ENCODE measurements at regions not wholly inside any gene's neighbourhood (a gene's known extent, or its start where the extent isn't known, plus 50 kb on each side); places are given as distances from the start of the nearest gene placed in this dataset.
A peak's percentile ranks its signal among the peaks of the same experiment; 100 is the strongest.

GRCh38 chr6:66735106-66735890 lies 1028.3 kb upstream of the EYS start:
- TF ChIP-seq TAF1 (IDR thresholded peaks at IDR 0.05; ENCODE audit: borderline replicate concordance, insufficient read depth, low read length) (0 out of 2 replicates have a peak, but pooled peaks have one; percentile 35), SIN3A (IDR thresholded peaks at IDR 0.05; ENCODE audit: borderline replicate concordance, insufficient read depth, low read length) (no peak), POLR2AphosphoS5 (IDR thresholded peaks at IDR 0.05; ENCODE audit: low read depth, low read length) (no peak)

GRCh38 chr6:66731310-66731709 lies 1024.3 kb upstream of the EYS start:
- TF ChIP-seq, protein P1, sequence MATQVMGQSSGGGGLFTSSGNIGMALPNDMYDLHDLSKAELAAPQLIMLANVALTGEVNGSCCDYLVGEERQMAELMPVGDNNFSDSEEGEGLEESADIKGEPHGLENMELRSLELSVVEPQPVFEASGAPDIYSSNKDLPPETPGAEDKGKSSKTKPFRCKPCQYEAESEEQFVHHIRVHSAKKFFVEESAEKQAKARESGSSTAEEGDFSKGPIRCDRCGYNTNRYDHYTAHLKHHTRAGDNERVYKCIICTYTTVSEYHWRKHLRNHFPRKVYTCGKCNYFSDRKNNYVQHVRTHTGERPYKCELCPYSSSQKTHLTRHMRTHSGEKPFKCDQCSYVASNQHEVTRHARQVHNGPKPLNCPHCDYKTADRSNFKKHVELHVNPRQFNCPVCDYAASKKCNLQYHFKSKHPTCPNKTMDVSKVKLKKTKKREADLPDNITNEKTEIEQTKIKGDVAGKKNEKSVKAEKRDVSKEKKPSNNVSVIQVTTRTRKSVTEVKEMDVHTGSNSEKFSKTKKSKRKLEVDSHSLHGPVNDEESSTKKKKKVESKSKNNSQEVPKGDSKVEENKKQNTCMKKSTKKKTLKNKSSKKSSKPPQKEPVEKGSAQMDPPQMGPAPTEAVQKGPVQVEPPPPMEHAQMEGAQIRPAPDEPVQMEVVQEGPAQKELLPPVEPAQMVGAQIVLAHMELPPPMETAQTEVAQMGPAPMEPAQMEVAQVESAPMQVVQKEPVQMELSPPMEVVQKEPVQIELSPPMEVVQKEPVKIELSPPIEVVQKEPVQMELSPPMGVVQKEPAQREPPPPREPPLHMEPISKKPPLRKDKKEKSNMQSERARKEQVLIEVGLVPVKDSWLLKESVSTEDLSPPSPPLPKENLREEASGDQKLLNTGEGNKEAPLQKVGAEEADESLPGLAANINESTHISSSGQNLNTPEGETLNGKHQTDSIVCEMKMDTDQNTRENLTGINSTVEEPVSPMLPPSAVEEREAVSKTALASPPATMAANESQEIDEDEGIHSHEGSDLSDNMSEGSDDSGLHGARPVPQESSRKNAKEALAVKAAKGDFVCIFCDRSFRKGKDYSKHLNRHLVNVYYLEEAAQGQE (IDR thresholded peaks at IDR 0.05; ENCODE audit: insufficient read depth in 1 of 2, low read depth in 2 of 2, low read length in 2 of 2): no peak
- TF ChIP-seq FOXP2 (optimal IDR thresholded peaks at IDR 0.05; ENCODE audit: borderline replicate concordance, extremely low read depth, extremely low read length, insufficient read depth) (no peak), POLR2AphosphoS5 (IDR thresholded peaks at IDR 0.05; ENCODE audit: low read depth, low read length) (no peak), SIN3A (IDR thresholded peaks at IDR 0.05; ENCODE audit: borderline replicate concordance, insufficient read depth, low read length) (no peak)

DNA sequence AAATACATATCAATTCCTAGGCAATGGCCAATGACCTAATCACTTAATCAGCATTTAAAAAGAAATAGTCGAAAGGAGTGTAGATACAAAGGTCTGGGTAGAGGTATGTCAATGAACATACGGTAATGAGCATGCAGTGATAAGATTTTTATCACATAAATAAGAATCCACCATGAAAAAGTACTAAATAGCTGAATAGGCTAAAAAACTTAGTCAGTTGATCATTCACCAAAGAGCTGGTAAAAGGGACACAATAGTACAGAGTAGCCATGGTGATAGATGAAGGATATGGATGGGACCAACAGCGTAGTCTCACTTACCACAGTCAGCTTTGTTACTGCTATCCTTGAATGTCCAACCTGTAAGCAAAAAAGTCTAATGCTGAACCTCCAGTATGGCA lies 1018.6 kb upstream of the EYS start:
- no peak for TF ChIP-seq POLR2AphosphoS5 (IDR thresholded peaks at IDR 0.05; ENCODE audit: low read depth, low read length)
- TF ChIP-seq TAF1 (IDR thresholded peaks at IDR 0.05; ENCODE audit: borderline replicate concordance, insufficient read depth, low read length): no peak
- TF ChIP-seq, protein P1 (IDR thresholded peaks at IDR 0.05; ENCODE audit: insufficient read depth in 1 of 2, low read depth in 2 of 2, low read length in 2 of 2): no peak
- TF ChIP-seq FOXP2 (optimal IDR thresholded peaks at IDR 0.05; ENCODE audit: borderline replicate concordance, extremely low read depth, extremely low read length, insufficient read depth): no peak
- TF ChIP-seq SIN3A (IDR thresholded peaks at IDR 0.05; ENCODE audit: borderline replicate concordance, insufficient read depth, low read length): no peak

- TF ChIP-seq POLR2AphosphoS5 (IDR thresholded peaks at IDR 0.05; ENCODE audit: low read depth, low read length): no peak
- TF ChIP-seq, protein P1 (IDR thresholded peaks at IDR 0.05; ENCODE audit: insufficient read depth in 1 of 2, low read depth in 2 of 2, low read length in 2 of 2): no peak
- no peak for TF ChIP-seq TAF1 (IDR thresholded peaks at IDR 0.05; ENCODE audit: borderline replicate concordance, insufficient read depth, low read length)
- no peak for TF ChIP-seq FOXP2 (optimal IDR thresholded peaks at IDR 0.05; ENCODE audit: borderline replicate concordance, extremely low read depth, extremely low read length, insufficient read depth)
- TF ChIP-seq SIN3A (IDR thresholded peaks at IDR 0.05; ENCODE audit: borderline replicate concordance, insufficient read depth, low read length): no peak
Observed at GRCh38 chr6:66717801-66718200, 1010.8 kb upstream of the EYS start.

DNA sequence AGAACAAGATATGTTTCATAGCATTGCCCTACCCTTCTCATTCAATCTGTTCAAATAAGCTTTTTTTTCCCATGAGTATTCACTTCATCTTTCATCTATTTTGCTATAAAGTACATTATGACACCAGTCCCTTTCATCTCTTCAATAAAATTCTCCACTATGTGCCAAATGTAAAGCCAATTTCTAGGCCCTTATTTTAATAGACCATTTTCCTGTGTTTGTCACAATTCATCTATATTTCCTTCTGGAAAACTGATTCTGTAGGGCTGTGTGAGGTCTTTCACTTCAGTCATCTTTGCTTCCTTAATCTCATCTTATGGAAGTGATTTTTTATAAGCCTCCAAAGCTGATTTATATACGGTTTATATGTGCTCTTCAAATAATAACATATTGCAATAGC lies 992.4 kb upstream of the EYS start:
- TF ChIP-seq SIN3A (IDR thresholded peaks at IDR 0.05; ENCODE audit: borderline replicate concordance, insufficient read depth, low read length) (no peak), POLR2AphosphoS5 (IDR thresholded peaks at IDR 0.05; ENCODE audit: low read depth, low read length) (no peak), FOXP2 (optimal IDR thresholded peaks at IDR 0.05; ENCODE audit: borderline replicate concordance, extremely low read depth, extremely low read length, insufficient read depth) (no peak), TAF1 (IDR thresholded peaks at IDR 0.05; ENCODE audit: borderline replicate concordance, insufficient read depth, low read length) (no peak)
- TF ChIP-seq, protein P1 (IDR thresholded peaks at IDR 0.05; ENCODE audit: insufficient read depth in 1 of 2, low read depth in 2 of 2, low read length in 2 of 2): no peak
